ENCODE measurements at regions not wholly inside any gene's neighbourhood (a gene's known extent, or its start where the extent isn't known, plus 50 kb on each side); places are given as distances from the start of the nearest gene placed in this dataset.

DNA sequence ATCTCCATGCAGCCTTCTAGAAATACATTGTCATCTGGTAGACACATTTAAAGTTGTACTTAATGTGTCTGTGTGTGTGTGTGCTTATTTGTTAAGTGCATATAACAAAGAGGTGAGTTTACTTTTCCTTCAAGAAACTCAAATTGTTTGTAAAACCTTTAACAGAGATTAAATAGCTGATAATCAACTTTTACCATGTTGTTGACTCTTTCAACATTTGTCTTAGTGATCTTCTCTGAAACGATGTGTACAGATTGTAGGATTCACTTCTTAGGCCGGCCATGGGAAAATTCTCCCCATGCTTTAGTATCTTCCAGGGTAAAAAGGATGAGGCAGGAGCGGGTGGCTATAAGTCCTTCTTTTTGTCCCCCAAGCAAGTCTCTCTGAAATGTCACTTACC is 292.9 kb upstream of the MAF start:
- TF ChIP-seq, protein P1, sequence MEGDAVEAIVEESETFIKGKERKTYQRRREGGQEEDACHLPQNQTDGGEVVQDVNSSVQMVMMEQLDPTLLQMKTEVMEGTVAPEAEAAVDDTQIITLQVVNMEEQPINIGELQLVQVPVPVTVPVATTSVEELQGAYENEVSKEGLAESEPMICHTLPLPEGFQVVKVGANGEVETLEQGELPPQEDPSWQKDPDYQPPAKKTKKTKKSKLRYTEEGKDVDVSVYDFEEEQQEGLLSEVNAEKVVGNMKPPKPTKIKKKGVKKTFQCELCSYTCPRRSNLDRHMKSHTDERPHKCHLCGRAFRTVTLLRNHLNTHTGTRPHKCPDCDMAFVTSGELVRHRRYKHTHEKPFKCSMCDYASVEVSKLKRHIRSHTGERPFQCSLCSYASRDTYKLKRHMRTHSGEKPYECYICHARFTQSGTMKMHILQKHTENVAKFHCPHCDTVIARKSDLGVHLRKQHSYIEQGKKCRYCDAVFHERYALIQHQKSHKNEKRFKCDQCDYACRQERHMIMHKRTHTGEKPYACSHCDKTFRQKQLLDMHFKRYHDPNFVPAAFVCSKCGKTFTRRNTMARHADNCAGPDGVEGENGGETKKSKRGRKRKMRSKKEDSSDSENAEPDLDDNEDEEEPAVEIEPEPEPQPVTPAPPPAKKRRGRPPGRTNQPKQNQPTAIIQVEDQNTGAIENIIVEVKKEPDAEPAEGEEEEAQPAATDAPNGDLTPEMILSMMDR (conservative IDR thresholded peaks at IDR 0.05; ENCODE audit: low read depth, low read length), result no peak
- TF ChIP-seq EZH2 (IDR thresholded peaks at IDR 0.05; ENCODE audit: low read length, unreplicated experiment), result no peak

Measured in PC-3 (cell line).